ENCODE measurements at regions not wholly inside any gene's neighbourhood (a gene's known extent, or its start where the extent isn't known, plus 50 kb on each side); places are given as distances from the start of the nearest gene placed in this dataset.
"Not testable (repeated sequence)": the region's sequence is repeated elsewhere in the genome, so short reads cannot be mapped to it uniquely, and the experiment has no call there.

DNA sequence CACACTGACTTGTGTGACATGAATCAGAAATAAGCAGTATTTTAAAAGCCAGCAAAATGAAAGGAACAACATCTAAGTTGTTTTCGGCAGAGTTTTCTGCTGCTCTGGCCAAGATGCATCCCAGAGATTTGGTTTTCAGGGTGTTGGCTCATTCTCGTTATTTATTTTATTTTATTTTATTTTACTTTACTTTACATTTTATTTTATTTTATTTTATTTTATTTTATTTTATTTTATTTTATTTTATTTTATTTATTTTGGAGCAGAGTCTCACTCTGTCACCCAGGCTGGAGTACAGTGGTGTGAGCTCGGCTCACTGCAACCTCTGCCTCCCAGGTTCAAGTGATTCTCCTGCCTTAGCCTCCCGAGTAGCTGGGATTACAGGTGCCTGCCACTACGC is 64.5 kb upstream of the CEP85L start:
- not testable (repeated sequence) for H3K4me1 ChIP-seq (ENCODE audit: insufficient read depth); H3K36me3 Mint-ChIP-seq (ENCODE audit: low read depth); H3K4me3 Mint-ChIP-seq; H2AFZ ChIP-seq; H3K9me2 ChIP-seq (ENCODE audit: insufficient read depth); H3K27ac Mint-ChIP-seq; H3K4me1 Mint-ChIP-seq; H3K79me2 ChIP-seq (replicated peaks; ENCODE audit: insufficient read depth); H3K27ac ChIP-seq (ENCODE audit: low read depth); H3F3A ChIP-seq (replicated peaks; ENCODE audit: low read depth); ATAC-seq; H3K4me3 ChIP-seq; H3K9me3 Mint-ChIP-seq; H3K36me3 ChIP-seq (ENCODE audit: insufficient read depth); H3K4me2 ChIP-seq; H3K27me3 Mint-ChIP-seq (ENCODE audit: insufficient read depth, low read depth, poor library complexity); H4K20me1 ChIP-seq (replicated peaks; ENCODE audit: insufficient read depth); DNase-seq (ENCODE audit: low spot score); H3K27me3 ChIP-seq (ENCODE audit: insufficient read depth)

DNA sequence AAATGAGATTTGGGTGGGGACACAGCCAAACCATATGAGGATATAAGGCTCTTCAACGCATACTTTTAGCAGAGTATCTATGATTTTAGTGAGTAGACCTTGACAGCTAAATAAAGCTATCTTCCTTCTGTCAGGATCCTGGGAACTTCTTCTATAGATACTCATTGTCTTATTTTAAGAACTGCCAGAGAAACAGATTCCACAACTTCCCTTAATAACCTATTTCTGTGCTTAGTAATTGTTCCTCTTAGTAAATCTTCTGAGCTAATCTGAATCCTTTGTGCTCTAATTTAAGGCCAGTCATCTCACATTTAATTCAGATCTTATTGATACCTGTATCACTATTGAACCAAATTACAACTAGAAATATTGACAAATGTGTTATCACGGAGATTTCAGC is 64.0 kb upstream of the CEP85L start:
- H3K27me3 Mint-ChIP-seq (ENCODE audit: insufficient read depth, low read depth, poor library complexity), result peaks cover 3% of the 10 kb centered on the region
- Histone ChIP-seq H3F3A (replicated peaks; ENCODE audit: low read depth) (no peaks in the 10 kb centered on the region), H3K36me3 (ENCODE audit: insufficient read depth) (no peaks in the 10 kb centered on the region), H2AFZ (no peak overlapping the region), H4K20me1 (replicated peaks; ENCODE audit: insufficient read depth) (no peaks in the 10 kb centered on the region), H3K9me2 (ENCODE audit: insufficient read depth) (no peaks in the 10 kb centered on the region), H3K27me3 (ENCODE audit: insufficient read depth) (no peaks in the 10 kb centered on the region), H3K4me3 (no peak overlapping the region), H3K27ac (ENCODE audit: low read depth) (no peak overlapping the region), H3K4me2 (no peak overlapping the region), H3K4me1 (ENCODE audit: insufficient read depth) (no peaks in the 10 kb centered on the region), H3K79me2 (replicated peaks; ENCODE audit: insufficient read depth) (no peaks in the 10 kb centered on the region)
- H3K36me3 Mint-ChIP-seq (ENCODE audit: low read depth), result no peaks in the 10 kb centered on the region
- DNase-seq (ENCODE audit: low spot score), result no peak
- no peak for TF ChIP-seq NANOG (IDR thresholded peaks at IDR 0.05; ENCODE audit: borderline replicate concordance)
- H3K9me3 Mint-ChIP-seq, result no peaks in the 10 kb centered on the region
- H3K4me1 Mint-ChIP-seq, result no peaks in the 10 kb centered on the region
- no peak overlapping the region for H3K27ac Mint-ChIP-seq
- no peak for ATAC-seq
- H3K4me3 Mint-ChIP-seq, result no peak overlapping the region

DNA sequence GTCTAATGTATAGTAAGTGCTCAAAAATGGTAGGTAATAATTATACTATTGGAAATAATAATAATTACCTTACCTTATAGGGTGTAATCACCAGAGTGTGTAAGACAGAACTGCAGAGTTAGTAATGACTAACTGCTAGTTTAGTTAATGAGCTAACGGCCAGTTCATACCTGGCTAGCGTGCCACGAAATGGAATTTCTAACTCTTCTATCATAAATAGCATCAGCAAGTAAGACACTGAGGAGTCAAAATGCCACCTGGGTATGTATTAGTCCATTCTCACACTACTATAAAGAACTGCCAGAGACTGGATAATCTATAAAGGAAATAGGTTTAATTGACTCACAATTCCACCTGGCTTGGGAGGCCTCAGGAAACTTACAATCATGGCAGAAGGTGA is 63.4 kb upstream of the CEP85L start:
- no peak for ATAC-seq
- no peak for DNase-seq (ENCODE audit: low spot score)
- Histone ChIP-seq H3K4me2 (no peak overlapping the region), H2AFZ (no peak overlapping the region), H3F3A (replicated peaks; ENCODE audit: low read depth) (no peaks in the 10 kb centered on the region), H3K27ac (ENCODE audit: low read depth) (no peak overlapping the region), H3K4me3 (no peak overlapping the region), H3K4me1 (ENCODE audit: insufficient read depth) (peaks cover 6% of the 10 kb centered on the region; the same call in 1 of the 2 replicates), H3K79me2 (replicated peaks; ENCODE audit: insufficient read depth) (no peaks in the 10 kb centered on the region), H3K36me3 (ENCODE audit: insufficient read depth) (no peaks in the 10 kb centered on the region), H3K27me3 (ENCODE audit: insufficient read depth) (no peaks in the 10 kb centered on the region), H3K9me2 (ENCODE audit: insufficient read depth) (no peaks in the 10 kb centered on the region), H4K20me1 (replicated peaks; ENCODE audit: insufficient read depth) (no peaks in the 10 kb centered on the region)
- Mint-ChIP-seq H3K27me3 (ENCODE audit: insufficient read depth, low read depth, poor library complexity) (peaks cover 3% of the 10 kb centered on the region), H3K4me1 (peaks cover 3% of the 10 kb centered on the region; the same call in 2 of the 3 replicates), H3K27ac (no peak overlapping the region), H3K4me3 (no peak overlapping the region), H3K36me3 (ENCODE audit: low read depth) (no peaks in the 10 kb centered on the region), H3K9me3 (no peaks in the 10 kb centered on the region)
- TF ChIP-seq, protein P1, sequence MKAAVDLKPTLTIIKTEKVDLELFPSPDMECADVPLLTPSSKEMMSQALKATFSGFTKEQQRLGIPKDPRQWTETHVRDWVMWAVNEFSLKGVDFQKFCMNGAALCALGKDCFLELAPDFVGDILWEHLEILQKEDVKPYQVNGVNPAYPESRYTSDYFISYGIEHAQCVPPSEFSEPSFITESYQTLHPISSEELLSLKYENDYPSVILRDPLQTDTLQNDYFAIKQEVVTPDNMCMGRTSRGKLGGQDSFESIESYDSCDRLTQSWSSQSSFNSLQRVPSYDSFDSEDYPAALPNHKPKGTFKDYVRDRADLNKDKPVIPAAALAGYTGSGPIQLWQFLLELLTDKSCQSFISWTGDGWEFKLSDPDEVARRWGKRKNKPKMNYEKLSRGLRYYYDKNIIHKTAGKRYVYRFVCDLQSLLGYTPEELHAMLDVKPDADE (IDR thresholded peaks at IDR 0.05), result no peak
- TF ChIP-seq EZH2 (IDR thresholded peaks at IDR 0.05; ENCODE audit: low read depth, unreplicated experiment), result no peak
- TF ChIP-seq, protein P2, sequence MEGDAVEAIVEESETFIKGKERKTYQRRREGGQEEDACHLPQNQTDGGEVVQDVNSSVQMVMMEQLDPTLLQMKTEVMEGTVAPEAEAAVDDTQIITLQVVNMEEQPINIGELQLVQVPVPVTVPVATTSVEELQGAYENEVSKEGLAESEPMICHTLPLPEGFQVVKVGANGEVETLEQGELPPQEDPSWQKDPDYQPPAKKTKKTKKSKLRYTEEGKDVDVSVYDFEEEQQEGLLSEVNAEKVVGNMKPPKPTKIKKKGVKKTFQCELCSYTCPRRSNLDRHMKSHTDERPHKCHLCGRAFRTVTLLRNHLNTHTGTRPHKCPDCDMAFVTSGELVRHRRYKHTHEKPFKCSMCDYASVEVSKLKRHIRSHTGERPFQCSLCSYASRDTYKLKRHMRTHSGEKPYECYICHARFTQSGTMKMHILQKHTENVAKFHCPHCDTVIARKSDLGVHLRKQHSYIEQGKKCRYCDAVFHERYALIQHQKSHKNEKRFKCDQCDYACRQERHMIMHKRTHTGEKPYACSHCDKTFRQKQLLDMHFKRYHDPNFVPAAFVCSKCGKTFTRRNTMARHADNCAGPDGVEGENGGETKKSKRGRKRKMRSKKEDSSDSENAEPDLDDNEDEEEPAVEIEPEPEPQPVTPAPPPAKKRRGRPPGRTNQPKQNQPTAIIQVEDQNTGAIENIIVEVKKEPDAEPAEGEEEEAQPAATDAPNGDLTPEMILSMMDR (conservative IDR thresholded peaks at IDR 0.05; ENCODE audit: low read depth in 2 of 2), result no peak
- no peak for TF ChIP-seq POLR2AphosphoS5 (IDR thresholded peaks at IDR 0.05; ENCODE audit: low read depth)
- TF ChIP-seq STAT1 (IDR thresholded peaks at IDR 0.05; ENCODE audit: unreplicated experiment), result no peak
- TF ChIP-seq NANOG (IDR thresholded peaks at IDR 0.05; ENCODE audit: borderline replicate concordance), result no peak
- no peak for TF ChIP-seq ZNF331 (CRISPR knock-in tag; IDR thresholded peaks at IDR 0.05; ENCODE audit: low read depth)
- TF ChIP-seq JUNB (IDR thresholded peaks at IDR 0.05; ENCODE audit: unreplicated experiment), result no peak
- TF ChIP-seq EZH2phosphoT487 (IDR thresholded peaks at IDR 0.05; ENCODE audit: unreplicated experiment), result no peak
